IPS-18a (cell line): ENCODE measurements at regions not wholly inside any gene's neighbourhood (a gene's known extent, or its start where the extent isn't known, plus 50 kb on each side); places are given as distances from the start of the nearest gene placed in this dataset.

Source experiments
- H3K27ac ChIP-seq: one replicate; pipeline ENCODE4 v1.5.1; 2013; ENCODE audit warnings: low read length
- H3K27me3 ChIP-seq: one replicate; pipeline ENCODE4 v1.6.1; 2013; ENCODE audit warnings: mild to moderate bottlenecking, low read length; ENCODE audit not compliant: control insufficient read depth, insufficient read depth
- H3K36me3 ChIP-seq: one replicate; pipeline ENCODE4 v1.6.1; 2013; ENCODE audit warnings: low read depth, low read length; ENCODE audit not compliant: control insufficient read depth
- H3K4me1 ChIP-seq: one replicate; pipeline ENCODE4 v1.6.1; 2013; ENCODE audit warnings: low read depth, low read length; ENCODE audit not compliant: control insufficient read depth
- H3K4me3 ChIP-seq: one replicate; pipeline ENCODE4 v1.5.1; 2013; ENCODE audit warnings: low read length
- H3K9ac ChIP-seq: one replicate; pipeline ENCODE4 v1.6.1; 2013; ENCODE audit warnings: mild to moderate bottlenecking, low read length, moderate library complexity
- H3K9me3 ChIP-seq: one replicate; pipeline ENCODE4 v1.6.1; 2013; ENCODE audit warnings: low read depth, low read length; ENCODE audit not compliant: control insufficient read depth

GRCh38 chr10:108090476-108091215 lies 926.1 kb upstream of the SORCS1 start:
- no peak overlapping the region for H3K9ac ChIP-seq
- no peaks in the 10 kb centered on the region for H3K27me3 ChIP-seq
- H3K27ac ChIP-seq = no peak overlapping the region
- H3K4me3 ChIP-seq = no peak overlapping the region
- H3K9me3 ChIP-seq = no peaks in the 10 kb centered on the region
- no peaks in the 10 kb centered on the region for H3K4me1 ChIP-seq
- no peaks in the 10 kb centered on the region for H3K36me3 ChIP-seq

DNA sequence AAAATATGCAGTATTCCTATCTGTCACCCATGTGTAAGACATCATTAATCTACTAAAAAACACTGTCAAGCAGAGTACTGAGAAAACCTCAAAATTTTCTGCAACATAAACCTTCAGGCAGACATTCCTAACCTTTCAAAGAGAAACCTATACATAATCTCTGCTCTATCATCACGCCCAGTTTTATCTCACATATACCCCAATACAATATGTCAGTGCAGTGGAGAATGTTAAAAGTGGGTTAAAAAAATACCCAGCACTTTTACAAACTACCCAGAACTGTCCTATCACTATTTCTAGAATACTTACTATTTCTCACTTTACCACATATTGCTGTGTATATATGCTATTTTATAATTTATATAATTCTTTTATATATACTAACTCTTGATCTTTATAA lies 922.0 kb upstream of the SORCS1 start:
- Histone ChIP-seq H3K27ac (no peak overlapping the region), H3K36me3 (no peaks in the 10 kb centered on the region), H3K4me1 (peaks cover 6% of the 10 kb centered on the region), H3K9me3 (no peaks in the 10 kb centered on the region), H3K9ac (no peak overlapping the region), H3K27me3 (no peaks in the 10 kb centered on the region), H3K4me3 (no peak overlapping the region)

DNA sequence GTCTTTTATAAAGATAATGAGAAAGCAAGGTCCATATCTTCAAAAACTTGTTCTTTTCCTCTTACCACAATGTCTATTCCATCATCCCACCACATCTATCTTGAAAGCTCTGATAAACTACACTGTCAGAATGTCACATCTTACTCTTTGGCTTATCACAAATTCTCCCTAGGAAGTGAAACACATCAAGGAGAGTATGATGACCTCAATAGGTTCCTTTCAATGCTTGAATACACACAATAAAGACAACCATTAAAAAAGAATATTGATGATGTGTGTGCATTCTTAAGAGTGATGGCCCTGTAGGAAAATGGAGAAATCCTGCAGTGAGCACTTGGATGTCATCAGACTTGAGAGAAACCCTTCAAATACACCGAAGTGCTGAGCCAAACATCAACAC lies 918.1 kb upstream of the SORCS1 start:
- H3K27ac ChIP-seq = no peak overlapping the region
- H3K27me3 ChIP-seq = no peaks in the 10 kb centered on the region
- no peak overlapping the region for H3K9ac ChIP-seq
- H3K4me3 ChIP-seq = no peak overlapping the region
- H3K4me1 ChIP-seq = peaks cover 6% of the 10 kb centered on the region
- H3K9me3 ChIP-seq = no peaks in the 10 kb centered on the region
- no peaks in the 10 kb centered on the region for H3K36me3 ChIP-seq

DNA sequence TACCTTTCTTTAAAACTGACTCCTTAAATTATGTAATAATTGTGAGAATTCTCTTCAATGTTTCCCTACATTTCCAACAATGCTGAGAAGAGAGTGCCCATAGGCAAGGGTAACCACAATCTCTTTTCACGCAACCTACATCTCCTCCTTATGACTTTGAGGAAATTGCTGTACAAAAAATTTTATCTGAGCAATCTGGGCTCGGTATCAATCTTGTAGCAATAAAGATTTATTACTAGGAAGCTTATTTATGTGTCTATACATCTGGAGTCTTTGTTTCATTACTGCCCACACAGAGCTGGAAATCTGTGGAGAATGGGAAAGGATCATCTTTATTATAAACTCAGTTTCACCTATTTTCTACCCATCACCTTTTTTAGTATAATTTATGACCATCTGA lies 913.8 kb upstream of the SORCS1 start:
- H3K9ac ChIP-seq = no peak overlapping the region
- no peak overlapping the region for H3K4me3 ChIP-seq
- no peaks in the 10 kb centered on the region for H3K4me1 ChIP-seq
- H3K9me3 ChIP-seq = no peaks in the 10 kb centered on the region
- no peaks in the 10 kb centered on the region for H3K36me3 ChIP-seq
- H3K27me3 ChIP-seq = no peaks in the 10 kb centered on the region
- H3K27ac ChIP-seq = no peak overlapping the region

- Histone ChIP-seq H3K36me3 (no peaks in the 10 kb centered on the region), H3K4me1 (no peaks in the 10 kb centered on the region), H3K27ac (no peak overlapping the region), H3K9me3 (no peaks in the 10 kb centered on the region), H3K9ac (no peak overlapping the region), H3K4me3 (no peak overlapping the region), H3K27me3 (no peaks in the 10 kb centered on the region)
These were observed 908.0 kb upstream of the SORCS1 start for GRCh38 chr10:108072466-108072865.

- no peaks in the 10 kb centered on the region for H3K36me3 ChIP-seq
- no peak overlapping the region for H3K27ac ChIP-seq
- H3K4me1 ChIP-seq = no peaks in the 10 kb centered on the region
- no peaks in the 10 kb centered on the region for H3K9me3 ChIP-seq
- no peak overlapping the region for H3K4me3 ChIP-seq
- no peaks in the 10 kb centered on the region for H3K27me3 ChIP-seq
- no peak overlapping the region for H3K9ac ChIP-seq
These were observed 906.3 kb upstream of the SORCS1 start for GRCh38 chr10:108070789-108071188.

GRCh38 chr10:108069096-108069495 lies 904.6 kb upstream of the SORCS1 start:
- Histone ChIP-seq H3K27me3 (no peaks in the 10 kb centered on the region), H3K4me1 (no peaks in the 10 kb centered on the region), H3K27ac (no peak overlapping the region), H3K9ac (no peak overlapping the region), H3K36me3 (no peaks in the 10 kb centered on the region), H3K9me3 (no peaks in the 10 kb centered on the region), H3K4me3 (no peak overlapping the region)

DNA sequence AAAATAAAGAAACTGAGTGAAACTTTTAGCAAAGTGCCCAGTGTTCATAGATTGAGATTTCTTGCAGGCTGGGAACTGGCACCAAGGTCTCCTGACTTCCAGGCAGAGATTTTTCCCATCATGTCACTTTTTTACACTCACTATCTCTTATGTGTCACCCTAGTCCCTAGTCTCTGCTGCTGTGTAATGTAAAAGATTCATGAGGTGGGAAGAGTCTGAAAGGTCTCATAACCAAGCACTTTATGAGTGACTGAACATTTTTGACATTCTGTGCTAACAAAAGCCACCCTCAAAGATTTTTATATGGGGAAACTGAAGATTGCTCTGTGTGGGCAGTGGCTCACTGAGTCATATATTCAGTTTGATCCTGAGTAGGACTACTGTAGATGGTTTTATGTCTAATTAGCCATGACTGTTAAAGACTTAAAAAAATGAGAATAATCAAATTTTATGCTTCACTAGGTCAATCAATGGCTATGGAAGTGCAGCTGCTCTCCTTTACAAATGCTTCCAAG lies 900.3 kb upstream of the SORCS1 start:
- Histone ChIP-seq H3K27ac (no peak overlapping the region), H3K4me3 (no peak overlapping the region), H3K36me3 (no peaks in the 10 kb centered on the region), H3K9me3 (no peaks in the 10 kb centered on the region), H3K4me1 (no peaks in the 10 kb centered on the region), H3K27me3 (no peaks in the 10 kb centered on the region), H3K9ac (no peak overlapping the region)

DNA sequence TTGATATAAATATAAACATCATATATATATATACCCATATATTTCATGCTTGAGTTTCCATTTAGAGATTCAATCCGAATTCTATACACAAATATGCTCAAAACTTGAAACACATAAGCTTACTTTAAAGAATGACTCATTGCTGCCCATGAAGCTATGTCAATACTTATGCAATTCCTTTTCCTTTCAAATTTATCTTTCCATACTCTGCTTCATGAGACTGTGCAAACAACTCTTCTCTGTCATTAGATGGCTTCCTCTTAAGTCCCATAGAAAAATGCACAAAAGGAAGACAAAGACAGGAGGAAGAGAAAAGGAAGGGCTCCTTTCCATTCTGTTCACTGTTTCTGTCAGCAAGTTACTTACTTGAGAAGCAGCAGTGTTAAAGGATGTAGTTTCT lies 895.7 kb upstream of the SORCS1 start:
- no peak overlapping the region for H3K27ac ChIP-seq

GRCh38 chr10:108055506-108055905 lies 891.0 kb upstream of the SORCS1 start:
- no peak overlapping the region for H3K4me3 ChIP-seq
- H3K9ac ChIP-seq = no peak overlapping the region
- no peaks in the 10 kb centered on the region for H3K9me3 ChIP-seq
- H3K4me1 ChIP-seq = peaks cover 5% of the 10 kb centered on the region
- no peaks in the 10 kb centered on the region for H3K27me3 ChIP-seq
- H3K36me3 ChIP-seq = no peaks in the 10 kb centered on the region
- H3K27ac ChIP-seq = no peak overlapping the region

More for the DNA sequence above, 895.7 kb upstream of the SORCS1 start:
- no peak overlapping the region for H3K4me3 ChIP-seq
- H3K9ac ChIP-seq = no peak overlapping the region
- no peaks in the 10 kb centered on the region for H3K9me3 ChIP-seq
- H3K4me1 ChIP-seq = no peaks in the 10 kb centered on the region
- H3K27me3 ChIP-seq = no peaks in the 10 kb centered on the region
- H3K36me3 ChIP-seq = no peaks in the 10 kb centered on the region

DNA sequence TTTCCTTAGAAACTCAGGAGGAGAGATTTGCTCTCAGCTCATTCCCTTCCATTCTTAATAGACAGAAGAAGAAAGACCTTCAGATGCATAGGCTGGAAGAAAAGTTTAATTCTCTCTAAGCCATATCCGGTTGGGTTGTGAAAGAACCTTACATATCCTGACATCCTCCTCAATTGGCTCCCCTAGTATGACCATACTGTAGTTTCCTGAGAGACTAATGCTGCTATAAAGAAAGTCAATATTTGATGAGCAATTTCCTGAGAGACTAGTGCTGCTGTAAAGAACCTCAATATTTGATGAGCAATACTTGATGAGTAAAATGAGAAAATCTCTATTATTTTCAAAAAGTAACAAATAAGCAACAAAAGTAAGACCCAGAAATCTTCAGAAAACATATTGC lies 888.5 kb upstream of the SORCS1 start:
- Histone ChIP-seq H3K9me3 (no peaks in the 10 kb centered on the region), H3K4me1 (peaks cover 5% of the 10 kb centered on the region), H3K27ac (no peak overlapping the region), H3K27me3 (no peaks in the 10 kb centered on the region), H3K4me3 (no peak overlapping the region), H3K9ac (no peak overlapping the region), H3K36me3 (no peaks in the 10 kb centered on the region)

GRCh38 chr10:108051218-108051617 lies 886.7 kb upstream of the SORCS1 start:
- no peaks in the 10 kb centered on the region for H3K36me3 ChIP-seq
- no peak overlapping the region for H3K27ac ChIP-seq
- no peak overlapping the region for H3K9ac ChIP-seq
- no peaks in the 10 kb centered on the region for H3K27me3 ChIP-seq
- no peak overlapping the region for H3K4me3 ChIP-seq
- H3K4me1 ChIP-seq = peaks cover 5% of the 10 kb centered on the region
- no peaks in the 10 kb centered on the region for H3K9me3 ChIP-seq
